ENCODE measurements at regions not wholly inside any gene's neighbourhood (a gene's known extent, or its start where the extent isn't known, plus 50 kb on each side); places are given as distances from the start of the nearest gene placed in this dataset.

GRCh38 chr18:29008809-29009208 lies 831.9 kb upstream of the CDH2 start (continued):
- no peak for TF ChIP-seq CHD7 (IDR thresholded peaks at IDR 0.05; ENCODE audit: insufficient replicate concordance, low read length)
- TF ChIP-seq BACH1 (IDR thresholded peaks at IDR 0.05; ENCODE audit: low read length): no peak
- no peak for TF ChIP-seq NRF1 (IDR thresholded peaks at IDR 0.05; ENCODE audit: low read depth, low read length)
- TF ChIP-seq SP2 (IDR thresholded peaks at IDR 0.05; ENCODE audit: low read length): no peak
- no peak for TF ChIP-seq ASH2L (IDR thresholded peaks at IDR 0.05; ENCODE audit: low read length)
- TF ChIP-seq SRF (IDR thresholded peaks at IDR 0.05; ENCODE audit: low read depth, low read length): no peak
- TF ChIP-seq POLR2AphosphoS5 (IDR thresholded peaks at IDR 0.05; ENCODE audit: low read depth, low read length): no peak
- no peak for TF ChIP-seq PHF8 (conservative IDR thresholded peaks at IDR 0.05; ENCODE audit: low read depth, low read length)
- TF ChIP-seq CHD1 (IDR thresholded peaks at IDR 0.05; ENCODE audit: low read depth, low read length): no peak
- TF ChIP-seq YY1 (IDR thresholded peaks at IDR 0.05; ENCODE audit: low read depth, low read length): no peak
